HCT116 (cell line): ENCODE measurements at regions not wholly inside any gene's neighbourhood (a gene's known extent, or its start where the extent isn't known, plus 50 kb on each side); places are given as distances from the start of the nearest gene placed in this dataset.

Experiments used
- ATAC-seq: fragments of 200-7000 bp; cut with Tn5 transposase; 2 replicates; pipeline ENCODE4 v1.9.1; 2020; ENCODE audit warnings: mild to moderate bottlenecking, moderate library complexity
- BruUV-seq: library from RNA; stranded (reverse); fragments of 400-500 nt; replicated peaks from 2 replicates; lab custom pipeline; 2021; lab: Mats Ljungman, UMichigan
- CTCF ChIA-PET: fragments of 300-600 bp; sonication (Branson Sonifier 250); formaldehyde crosslinking; loops from one replicate; lab custom pipeline; 2021; ENCODE audit warnings: antibody characterized with exemption; lab: Charles Lee
- POLR2A ChIA-PET: fragments of 300-600, 350-600 bp; sonication (Branson Sonifier 250); formaldehyde crosslinking; loops from one replicate; lab custom pipeline; 2021; ENCODE audit warnings: antibody characterized with exemption; lab: Charles Lee
- RAD21 ChIA-PET, 2 experiments: fragments of 300-600 bp; sonication (Branson Sonifier 250); formaldehyde crosslinking; loops; one replicate each; lab custom pipeline; 2023; ENCODE audit warnings: low total read pairs in 2 of 2; ENCODE audit not compliant: uncharacterized antibody in 2 of 2, unreplicated experiment in 2 of 2, low non-redundant PET in 1 of 2; lab: Charles Lee
- DNase-seq: peaks from one replicate; pipeline ENCODE4 v3.0.0-alpha.2; 2010; ENCODE audit warnings: low read depth, low spot score
- H2AFZ ChIP-seq: fragments of 200-600 bp; shearing (Covaris generic), sonication (generic); 2 replicates; pipeline ENCODE4 v1.6.1; 2017; ENCODE audit warnings: low read depth, mixed run types, mixed read lengths, antibody characterized with exemption, low read length; ENCODE audit not compliant: poor library complexity, severe bottlenecking
- H3K27ac ChIP-seq: 2 replicates; pipeline ENCODE4 v1.5.1; 2012; ENCODE audit warnings: low read depth, low read length
- H3K27me3 ChIP-seq: fragments of 200-600 bp; sonication (generic); 2 replicates; pipeline ENCODE4 v1.6.1; 2016; ENCODE audit warnings: mixed run types, low read length, mixed read lengths; ENCODE audit not compliant: insufficient read depth
- H3K36me3 ChIP-seq, 2 experiments: fragments of 200-500 bp in 1 of 2; fragments of 200-600 bp in 1 of 2; sonication (Bioruptor generic) in 1 of 2; sonication (generic) in 1 of 2; 2 replicates each; pipeline versions ENCODE4 v1.5.1 to v1.6.1; 2014 to 2016; ENCODE audit warnings: low read length in 2 of 2, inconsistent platforms in 1 of 2, mixed read lengths in 1 of 2, mixed run types in 1 of 2; ENCODE audit not compliant: insufficient read depth in 2 of 2, control insufficient read depth in 1 of 2
- H3K4me1 ChIP-seq, 2 experiments: fragments of 200-600 bp in 1 of 2; sonication (generic) in 1 of 2; 2 replicates each; pipeline versions ENCODE4 v1.5.1 to v1.6.1; 2012 to 2017; ENCODE audit warnings: low read length in 2 of 2, inconsistent platforms in 1 of 2, mild to moderate bottlenecking in 1 of 2, mixed read lengths in 1 of 2, mixed run types in 1 of 2, moderate library complexity in 1 of 2; ENCODE audit not compliant: insufficient read depth in 2 of 2, control insufficient read depth in 1 of 2
- H3K4me2 ChIP-seq: fragments of 200-600 bp; sonication (generic); 2 replicates; pipeline ENCODE4 v1.6.1; 2017; ENCODE audit warnings: mixed run types, low read length, mixed read lengths
- H3K4me3 ChIP-seq, 2 experiments: fragments of 200-600 bp in 1 of 2; sonication (generic) in 1 of 2; replicated peaks in 1 of 2; 2 replicates each; pipeline ENCODE4 v1.5.1; 2011 to 2016; ENCODE audit warnings: low read length in 2 of 2, control low read depth in 1 of 2, low read depth in 1 of 2, mild to moderate bottlenecking in 1 of 2, mixed read lengths in 1 of 2, mixed run types in 1 of 2
- H3K79me2 ChIP-seq: fragments of 200-600 bp; sonication (generic); 2 replicates; pipeline ENCODE4 v1.6.1; 2017; ENCODE audit warnings: mild to moderate bottlenecking, mixed run types, low read length, moderate library complexity, mixed read lengths; ENCODE audit not compliant: insufficient read depth
- H3K9ac ChIP-seq: fragments of 200-600 bp; sonication (generic); 2 replicates; pipeline ENCODE4 v1.6.1; 2016; ENCODE audit warnings: low read length, mixed read lengths
- H3K9me2 ChIP-seq: fragments of 200-600 bp; sonication (generic), shearing (Covaris generic); 2 replicates; pipeline ENCODE4 v1.6.1; 2017; ENCODE audit warnings: mixed run types, mild to moderate bottlenecking, moderate library complexity; ENCODE audit not compliant: insufficient read depth
- H3K9me3 ChIP-seq, 2 experiments: fragments of 200-500 bp in 1 of 2; fragments of 200-600 bp in 1 of 2; sonication (Bioruptor generic) in 1 of 2; sonication (generic) in 1 of 2; 2 replicates each; pipeline ENCODE4 v1.6.1; 2014 to 2017; ENCODE audit warnings: low read length in 2 of 2, mixed read lengths in 2 of 2, inconsistent platforms in 1 of 2, low read depth in 1 of 2, mild to moderate bottlenecking in 1 of 2, mixed run types in 1 of 2, moderate library complexity in 1 of 2; ENCODE audit not compliant: control insufficient read depth in 1 of 2, insufficient read depth in 1 of 2
- H4K20me1 ChIP-seq: fragments of 200-600 bp; sonication (generic), shearing (Covaris generic); 2 replicates; pipeline ENCODE4 v1.6.1; 2017; ENCODE audit warnings: mixed run types, mild to moderate bottlenecking, moderate library complexity; ENCODE audit not compliant: insufficient read depth
- CBX3 ChIP-seq: IDR thresholded peaks from 2 replicates; pipeline ENCODE4 v1.6.1; 2012; ENCODE audit warnings: low read depth
- EGR1 ChIP-seq: IDR thresholded peaks from 2 replicates; pipeline ENCODE4 v1.6.1; 2012; ENCODE audit warnings: low read depth
- ELF1 ChIP-seq: IDR thresholded peaks from 2 replicates; pipeline ENCODE4 v1.6.1; 2012; ENCODE audit warnings: low read depth, borderline replicate concordance
- EZH2 ChIP-seq: fragments of 200-600 bp; sonication (generic); IDR thresholded peaks from 2 replicates; pipeline ENCODE4 v1.6.1; 2017; ENCODE audit warnings: antibody characterized with exemption, mixed run types
- FOSL1 ChIP-seq: IDR thresholded peaks from 2 replicates; pipeline ENCODE4 v1.6.1; 2012; ENCODE audit warnings: low read depth
- JUND ChIP-seq: IDR thresholded peaks from 2 replicates; pipeline ENCODE4 v1.6.1; 2012
- MAX ChIP-seq: IDR thresholded peaks from 2 replicates; pipeline ENCODE4 v1.6.1; 2012
- POLR2A ChIP-seq: IDR thresholded peaks from 2 replicates; pipeline ENCODE4 v1.7.0; 2011; ENCODE audit warnings: borderline replicate concordance; ENCODE audit not compliant: insufficient read depth, insufficient read length; ENCODE audit errors: extremely low read depth
- POLR2AphosphoS5 ChIP-seq: IDR thresholded peaks from 2 replicates; pipeline ENCODE4 v1.6.1; 2011; ENCODE audit warnings: mild to moderate bottlenecking, low read depth, low read length, moderate library complexity
- RAD21 ChIP-seq: IDR thresholded peaks from 2 replicates; pipeline ENCODE4 v1.6.1; 2012; ENCODE audit warnings: low read depth, mild to moderate bottlenecking
- SIN3A ChIP-seq: IDR thresholded peaks from 2 replicates; pipeline ENCODE4 v1.6.1; 2012; ENCODE audit warnings: low read depth
- TCF7L2 ChIP-seq: IDR thresholded peaks from 2 replicates; pipeline ENCODE4 v1.7.0; 2011; ENCODE audit warnings: borderline replicate concordance, inconsistent platforms; ENCODE audit not compliant: insufficient read depth, insufficient read length; ENCODE audit errors: extremely low read depth
- YY1 ChIP-seq: IDR thresholded peaks from 2 replicates; pipeline ENCODE4 v1.6.1; 2011; ENCODE audit warnings: low read length, low read depth, moderate library complexity, mild to moderate bottlenecking; ENCODE audit not compliant: insufficient replicate concordance; ENCODE audit errors: extremely low read depth
- ZFX ChIP-seq: fragments of 450-650 bp; IDR thresholded peaks from 2 replicates; pipeline ENCODE4 v1.6.1; 2017
- ZNF274 ChIP-seq: fragments of 200-500 bp; sonication (Bioruptor generic); IDR thresholded peaks from 2 replicates; pipeline ENCODE4 v1.6.1; 2014; ENCODE audit warnings: mild to moderate bottlenecking, low read depth, low read length, inconsistent platforms
- intact Hi-C: fragments of 100-400 bp; cut with micrococcal nuclease; formaldehyde crosslinking; loops from 2 replicates; pipeline ENCODE4 v1.10.0; 2022
- TF ChIP-seq, protein P1 (sequence below): IDR thresholded peaks from 2 replicates; pipeline ENCODE4 v1.6.1; 2012

GRCh38 chr11:69554849-69555248 is 73.4 kb downstream of the LINC01488 start:
- Histone ChIP-seq H4K20me1 (no peaks in the 10 kb centered on the region), H3K4me1 (no peaks in the 10 kb centered on the region), H3K79me2 (no peaks in the 10 kb centered on the region), H3K4me2 (no peak overlapping the region), H3K27me3 (no peaks in the 10 kb centered on the region), H3K9ac (no peak overlapping the region), H3K9me2 (no peaks in the 10 kb centered on the region), H3K4me3 (no peak overlapping the region), H3K9me3 (no peaks in the 10 kb centered on the region; a peak in 1 of 4 replicates), H3K27ac (no peak overlapping the region), H3K36me3 (no peaks in the 10 kb centered on the region), H2AFZ (no peak overlapping the region)
- BruUV-seq, result no TSS peak
- ChIA-PET POLR2A (no interaction called here), CTCF (no interaction called here), RAD21 (interaction anchor here in 1 of 2 experiments (0.7 kb wide), 1 partner anchor 115 kb away, joined by 3 read pairs; no protein-coding TSS in a partner anchor)
- intact Hi-C loops, result no loop called here
- ATAC-seq (no peak), DNase-seq (no peak)
- no peak for TF ChIP-seq MAX
- no peak for TF ChIP-seq RAD21
- TF ChIP-seq FOSL1, result no peak
- no peak for TF ChIP-seq JUND
- TF ChIP-seq EGR1, result no peak
- no peak for TF ChIP-seq CBX3
- no peak for TF ChIP-seq POLR2AphosphoS5
- no peak for TF ChIP-seq SIN3A
- TF ChIP-seq, protein P1, sequence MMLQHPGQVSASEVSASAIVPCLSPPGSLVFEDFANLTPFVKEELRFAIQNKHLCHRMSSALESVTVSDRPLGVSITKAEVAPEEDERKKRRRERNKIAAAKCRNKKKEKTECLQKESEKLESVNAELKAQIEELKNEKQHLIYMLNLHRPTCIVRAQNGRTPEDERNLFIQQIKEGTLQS, result no peak
- no peak for TF ChIP-seq EZH2
- TF ChIP-seq ELF1, result no peak
- no peak for TF ChIP-seq POLR2A
- TF ChIP-seq ZFX, result no peak
- TF ChIP-seq YY1, result no peak
- TF ChIP-seq ZNF274, result no peak
- no peak for TF ChIP-seq TCF7L2
